H1 (cell line): ENCODE measurements at regions not wholly inside any gene's neighbourhood (a gene's known extent, or its start where the extent isn't known, plus 50 kb on each side); places are given as distances from the start of the nearest gene placed in this dataset.

Experiments used
- CTCF ChIA-PET: fragments of 300-600 bp; sonication (Branson Sonifier 250); formaldehyde crosslinking; loops from one replicate; lab custom pipeline; 2021; ENCODE audit not compliant: partially characterized antibody; lab: Charles Lee
- POLR2A ChIA-PET: fragments of 300-600 bp; sonication (Branson Sonifier 250); formaldehyde crosslinking; loops from one replicate; lab custom pipeline; 2021; ENCODE audit warnings: inconsistent platforms; ENCODE audit not compliant: partially characterized antibody; lab: Charles Lee
- DNase-seq, 2 experiments: peaks; one replicate each; pipeline versions ENCODE4 v3.0.0 to v3.0.0-alpha.2; 2010 to 2022; ENCODE audit warnings: low spot score in 2 of 2, low read depth in 1 of 2, mixed read lengths in 1 of 2
- FAIRE-seq: peaks from 2 replicates; lab custom pipeline; 2011; peaks lifted over from hg19 to GRCh38; lab: Jason Lieb, UNC
- H2AFZ ChIP-seq: 2 replicates; pipeline ENCODE4 v1.8.1; 2012; ENCODE audit warnings: low read length, inconsistent platforms
- H2AK5ac ChIP-seq: 2 replicates; pipeline ENCODE4 v1.6.1; 2013; ENCODE audit warnings: low read depth, low read length
- H2BK120ac ChIP-seq: replicated peaks from 2 replicates; pipeline ENCODE3; 2013; ENCODE audit warnings: low read depth, low read length, inconsistent platforms
- H2BK12ac ChIP-seq: 2 replicates; pipeline ENCODE4 v1.6.1; 2013; ENCODE audit warnings: low read depth, low read length
- H2BK15ac ChIP-seq: 2 replicates; pipeline ENCODE4 v1.6.1; 2013; ENCODE audit warnings: low read length
- H2BK20ac ChIP-seq: 2 replicates; pipeline ENCODE4 v1.6.1; 2013; ENCODE audit warnings: low read length
- H2BK5ac ChIP-seq: 2 replicates; pipeline ENCODE4 v1.6.1; 2013; ENCODE audit warnings: low read depth, low read length
- H3K14ac ChIP-seq: 2 replicates; pipeline ENCODE4 v1.6.1; 2013; ENCODE audit warnings: inconsistent platforms; ENCODE audit not compliant: insufficient read length
- H3K18ac ChIP-seq: 2 replicates; pipeline ENCODE4 v1.6.1; 2013; ENCODE audit warnings: low read length; ENCODE audit errors: extremely low read depth
- H3K23ac ChIP-seq: 2 replicates; pipeline ENCODE4 v1.6.1; 2013; ENCODE audit warnings: inconsistent platforms; ENCODE audit not compliant: insufficient read length
- H3K23me2 ChIP-seq: 2 replicates; pipeline ENCODE4 v1.6.1; 2013; ENCODE audit warnings: low read depth, low read length
- H3K27ac ChIP-seq: 2 replicates; pipeline ENCODE4 v1.6.1; 2011; ENCODE audit warnings: low read depth, low read length, inconsistent platforms
- H3K27me3 ChIP-seq, 4 experiments: replicated peaks in 1 of 4; 1 replicate in 1 of 4; 2 replicates in 3 of 4; pipeline versions ENCODE4 v1.6.1 to v1.8.1; 2011 to 2013; ENCODE audit warnings: low read length in 3 of 4, mild to moderate bottlenecking in 3 of 4, inconsistent platforms in 2 of 4, mixed read lengths in 2 of 4, moderate library complexity in 1 of 4; ENCODE audit not compliant: control insufficient read depth in 3 of 4, insufficient read depth in 3 of 4; ENCODE audit errors: extremely low read depth in 1 of 4
- H3K36me3 ChIP-seq, 4 experiments: 2 replicates each; pipeline versions ENCODE4 v1.6.1 to v1.8.1; 2011 to 2013; ENCODE audit warnings: mild to moderate bottlenecking in 4 of 4, low read length in 3 of 4, moderate library complexity in 2 of 4, control low read depth in 1 of 4, inconsistent platforms in 1 of 4; ENCODE audit not compliant: insufficient read depth in 4 of 4, control insufficient read depth in 2 of 4
- H3K4ac ChIP-seq: replicated peaks from 2 replicates; pipeline ENCODE3; 2013; ENCODE audit warnings: low read length, low read depth, mixed read lengths, inconsistent platforms; ENCODE audit not compliant: insufficient read length
- H3K4me1 ChIP-seq, 4 experiments: replicated peaks in 1 of 4; 1 replicate in 1 of 4; 2 replicates in 3 of 4; pipeline versions ENCODE4 v1.6.1 to v1.8.1; 2011 to 2013; ENCODE audit warnings: low read length in 3 of 4, inconsistent platforms in 2 of 4, mixed read lengths in 1 of 4; ENCODE audit not compliant: insufficient read depth in 4 of 4, control insufficient read depth in 3 of 4
- H3K4me2 ChIP-seq, 2 experiments: 2 replicates each; pipeline versions ENCODE4 v1.6.1 to v1.8.1; 2011 to 2013; ENCODE audit warnings: low read depth in 2 of 2, low read length in 2 of 2, control low read depth in 1 of 2, inconsistent platforms in 1 of 2, mild to moderate bottlenecking in 1 of 2; ENCODE audit not compliant: insufficient read depth in 1 of 2
- H3K4me3 ChIP-seq, 4 experiments: fragments of 200-600, 300-600 bp in 1 of 4; sonication (generic), shearing (Covaris generic), sonication (Bioruptor Twin) in 1 of 4; 2 replicates each; pipeline versions ENCODE4 v1.5.1 to v1.8.1; 2011 to 2016; ENCODE audit warnings: low read length in 4 of 4, low read depth in 3 of 4, control low read depth in 2 of 4, inconsistent platforms in 2 of 4, mild to moderate bottlenecking in 2 of 4, mixed read lengths in 1 of 4, moderate library complexity in 1 of 4; ENCODE audit not compliant: insufficient read depth in 2 of 4; ENCODE audit errors: extremely low read depth in 1 of 4
- H3K56ac ChIP-seq: replicated peaks from 2 replicates; pipeline ENCODE3; 2013; ENCODE audit warnings: low read depth, mild to moderate bottlenecking, mixed read lengths, low read length, inconsistent platforms; ENCODE audit not compliant: insufficient read length
- H3K79me1 ChIP-seq: 2 replicates; pipeline ENCODE4 v1.6.1; 2013; ENCODE audit warnings: low read depth, low read length, control low read depth
- H3K79me2 ChIP-seq, 2 experiments: 2 replicates each; pipeline versions ENCODE4 v1.6.1 to v1.8.1; 2012 to 2013; ENCODE audit warnings: low read length in 2 of 2, mild to moderate bottlenecking in 2 of 2, inconsistent platforms in 1 of 2; ENCODE audit not compliant: insufficient read depth in 2 of 2, control insufficient read depth in 1 of 2
- H3K9ac ChIP-seq, 4 experiments: replicated peaks in 1 of 4; 1 replicate in 1 of 4; 2 replicates in 3 of 4; pipeline versions ENCODE4 v1.6.1 to v1.8.1; 2011 to 2013; ENCODE audit warnings: low read depth in 3 of 4, low read length in 3 of 4, control low read depth in 2 of 4, mild to moderate bottlenecking in 2 of 4, moderate library complexity in 2 of 4, inconsistent platforms in 1 of 4; ENCODE audit errors: extremely low read depth in 1 of 4
- H3K9me3 ChIP-seq, 2 experiments: 2 replicates each; pipeline versions ENCODE4 v1.6.1 to v1.8.1; 2012 to 2013; ENCODE audit warnings: mild to moderate bottlenecking in 2 of 2, moderate library complexity in 2 of 2, control low read depth in 1 of 2, inconsistent platforms in 1 of 2, low read depth in 1 of 2, low read length in 1 of 2, mixed read lengths in 1 of 2; ENCODE audit not compliant: insufficient read depth in 2 of 2
- H4K20me1 ChIP-seq, 2 experiments: replicated peaks in 1 of 2; 2 replicates each; pipeline versions ENCODE3 to v1.8.1; 2011 to 2013; ENCODE audit warnings: inconsistent platforms in 2 of 2, low read length in 2 of 2, mild to moderate bottlenecking in 1 of 2; ENCODE audit not compliant: insufficient read depth in 2 of 2, control insufficient read depth in 1 of 2
- H4K5ac ChIP-seq: 2 replicates; pipeline ENCODE4 v1.6.1; 2013; ENCODE audit warnings: low read length, low read depth, mixed read lengths, inconsistent platforms; ENCODE audit not compliant: insufficient read length
- H4K8ac ChIP-seq: 2 replicates; pipeline ENCODE4 v1.8.0; 2013; ENCODE audit warnings: mild to moderate bottlenecking, moderate library complexity, low read length, inconsistent platforms; ENCODE audit not compliant: insufficient read depth; ENCODE audit errors: extremely low read depth
- H4K91ac ChIP-seq: replicated peaks from 2 replicates; pipeline ENCODE3; 2013; ENCODE audit warnings: low read length, mixed read lengths, inconsistent platforms; ENCODE audit not compliant: insufficient read length
- CTCF ChIP-seq, 3 experiments: IDR thresholded peaks; 1 replicate in 2 of 3; 2 replicates in 1 of 3; pipeline versions ENCODE4 v1.5.1 to v1.6.1; 2011; ENCODE audit warnings: low read length in 3 of 3, mild to moderate bottlenecking in 3 of 3, inconsistent platforms in 2 of 3, low read depth in 1 of 3, moderate library complexity in 1 of 3; ENCODE audit not compliant: insufficient read depth in 1 of 3; ENCODE audit errors: control extremely low read depth in 1 of 3
- FOSL1 ChIP-seq: IDR thresholded peaks from 2 replicates; pipeline ENCODE4 v1.6.1; 2011; ENCODE audit warnings: mild to moderate bottlenecking, low read depth, low read length, moderate library complexity; ENCODE audit not compliant: insufficient read depth
- HDAC2 ChIP-seq, 2 experiments: fragments of 300-600 bp in 1 of 2; sonication (generic) in 1 of 2; IDR thresholded peaks; 2 replicates each; pipeline ENCODE4 v1.6.1; 2011 to 2012; ENCODE audit warnings: low read depth in 2 of 2, low read length in 2 of 2, mild to moderate bottlenecking in 2 of 2, moderate library complexity in 2 of 2, borderline replicate concordance in 1 of 2, inconsistent platforms in 1 of 2
- RFX5 ChIP-seq: IDR thresholded peaks from 2 replicates; pipeline ENCODE4 v1.6.1; 2011; ENCODE audit warnings: low read depth, low read length, improper control_type of control experiment, borderline replicate concordance
- SP2 ChIP-seq: IDR thresholded peaks from 2 replicates; pipeline ENCODE4 v1.6.1; 2012; ENCODE audit warnings: mild to moderate bottlenecking, low read length, inconsistent platforms
- SRF ChIP-seq: IDR thresholded peaks from 2 replicates; pipeline ENCODE4 v1.6.1; 2011; ENCODE audit warnings: mild to moderate bottlenecking, low read depth, low read length, moderate library complexity

- no peak for FAIRE-seq
- no peak overlapping the region for H2AK5ac ChIP-seq
- no peaks in the 10 kb centered on the region for H3K4me1 ChIP-seq
- H2BK12ac ChIP-seq: no peak overlapping the region
- no peak overlapping the region for H3K23ac ChIP-seq
- H2BK5ac ChIP-seq: no peak overlapping the region
- ChIA-PET POLR2A (no interaction called here), CTCF (no interaction called here)
- no peaks in the 10 kb centered on the region for H3K79me1 ChIP-seq
- no peak overlapping the region for H3K4me3 ChIP-seq
- no peak overlapping the region for H3K27ac ChIP-seq
- H3K56ac ChIP-seq: no peak overlapping the region
- no peak overlapping the region for H3K18ac ChIP-seq
- no peak overlapping the region for H3K4me2 ChIP-seq
- no peak overlapping the region for H4K91ac ChIP-seq
- no peaks in the 10 kb centered on the region for H4K20me1 ChIP-seq
- no peak overlapping the region for H2BK15ac ChIP-seq
- no peak overlapping the region for H3K14ac ChIP-seq
- DNase-seq: no peak
- H3K9me3 ChIP-seq: no peaks in the 10 kb centered on the region
- no peak overlapping the region for H4K8ac ChIP-seq
- no peak overlapping the region for H3K9ac ChIP-seq
- H3K27me3 ChIP-seq: no peaks in the 10 kb centered on the region
- H3K79me2 ChIP-seq: no peaks in the 10 kb centered on the region
- H3K4ac ChIP-seq: no peak overlapping the region
- no peaks in the 10 kb centered on the region for H3K36me3 ChIP-seq
- TF ChIP-seq FOSL1: no peak
- no peak for TF ChIP-seq SP2
- TF ChIP-seq CTCF (IDR thresholded peaks at IDR 0.05; ENCODE audit: control extremely low read depth in 1 of 3, insufficient read depth in 1 of 3, low read depth in 1 of 3, low read length in 3 of 3): no peak
- no peak for TF ChIP-seq SRF
- no peak for TF ChIP-seq HDAC2 (IDR thresholded peaks at IDR 0.05; ENCODE audit: borderline replicate concordance in 1 of 2, low read depth in 2 of 2, low read length in 2 of 2)
- TF ChIP-seq RFX5: no peak
- no peak overlapping the region for H4K5ac ChIP-seq
- no peak overlapping the region for H2BK120ac ChIP-seq
- no peak overlapping the region for H2AFZ ChIP-seq
- no peak overlapping the region for H2BK20ac ChIP-seq
- no peaks in the 10 kb centered on the region for H3K23me2 ChIP-seq
Measured at GRCh38 chrX:13102636-13103035, 58.2 kb upstream of the FAM9C start.
